ENCODE measurements at regions not wholly inside any gene's neighbourhood (a gene's known extent, or its start where the extent isn't known, plus 50 kb on each side); places are given as distances from the start of the nearest gene placed in this dataset.

GRCh38 chr2:157194097-157194688 is 63.3 kb upstream of the GALNT5 start:
- no peak for TF ChIP-seq POLR2A (IDR thresholded peaks at IDR 0.05; ENCODE audit: low read length)
- no peak for TF ChIP-seq GATA1 (IDR thresholded peaks at IDR 0.05; ENCODE audit: low read depth, low read length)

Data from erythroblast (primary cell).